ENCODE measurements at regions not wholly inside any gene's neighbourhood (a gene's known extent, or its start where the extent isn't known, plus 50 kb on each side); places are given as distances from the start of the nearest gene placed in this dataset.
"Not testable (repeated sequence)": the region's sequence is repeated elsewhere in the genome, so short reads cannot be mapped to it uniquely, and the experiment has no call there.

DNA sequence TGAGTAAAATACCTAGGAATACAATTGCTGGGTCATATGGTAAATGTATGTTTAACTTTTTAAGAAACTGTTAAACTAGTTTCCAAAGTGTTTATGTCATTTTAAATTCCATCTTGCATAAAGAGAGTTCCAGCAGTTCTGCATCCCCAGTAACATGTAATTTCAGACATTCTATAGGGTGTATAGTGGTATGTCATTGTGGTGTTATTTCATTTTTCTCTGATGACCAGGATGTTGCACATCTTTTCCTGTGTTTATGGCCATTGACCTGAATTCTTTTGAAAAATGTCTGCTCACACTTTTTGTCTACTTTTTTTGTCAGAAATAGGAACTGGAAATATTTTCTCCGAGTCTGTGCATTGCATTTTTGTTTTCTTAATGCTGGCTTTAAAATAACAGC, 128.9 kb downstream of the TMEM200A start:
- 77 to 86% methylated on average over 1 of the region's 1 CpG for WGBS, 2 donors
- H3K4me1 ChIP-seq: no peaks in the 10 kb centered on the region
- no peak overlapping the region for H3K27ac ChIP-seq
- H3K27me3 ChIP-seq: no peaks in the 10 kb centered on the region
- H3K36me3 ChIP-seq (ENCODE audit: low read depth, missing control alignments): no peaks in the 10 kb centered on the region
- intact Hi-C loops (cut with DNase I; ENCODE audit: low total_unique reads): no loop called here
- no peaks in the 10 kb centered on the region for H3K9me3 ChIP-seq
- TF ChIP-seq, protein P1, sequence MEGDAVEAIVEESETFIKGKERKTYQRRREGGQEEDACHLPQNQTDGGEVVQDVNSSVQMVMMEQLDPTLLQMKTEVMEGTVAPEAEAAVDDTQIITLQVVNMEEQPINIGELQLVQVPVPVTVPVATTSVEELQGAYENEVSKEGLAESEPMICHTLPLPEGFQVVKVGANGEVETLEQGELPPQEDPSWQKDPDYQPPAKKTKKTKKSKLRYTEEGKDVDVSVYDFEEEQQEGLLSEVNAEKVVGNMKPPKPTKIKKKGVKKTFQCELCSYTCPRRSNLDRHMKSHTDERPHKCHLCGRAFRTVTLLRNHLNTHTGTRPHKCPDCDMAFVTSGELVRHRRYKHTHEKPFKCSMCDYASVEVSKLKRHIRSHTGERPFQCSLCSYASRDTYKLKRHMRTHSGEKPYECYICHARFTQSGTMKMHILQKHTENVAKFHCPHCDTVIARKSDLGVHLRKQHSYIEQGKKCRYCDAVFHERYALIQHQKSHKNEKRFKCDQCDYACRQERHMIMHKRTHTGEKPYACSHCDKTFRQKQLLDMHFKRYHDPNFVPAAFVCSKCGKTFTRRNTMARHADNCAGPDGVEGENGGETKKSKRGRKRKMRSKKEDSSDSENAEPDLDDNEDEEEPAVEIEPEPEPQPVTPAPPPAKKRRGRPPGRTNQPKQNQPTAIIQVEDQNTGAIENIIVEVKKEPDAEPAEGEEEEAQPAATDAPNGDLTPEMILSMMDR (IDR thresholded peaks at IDR 0.05): no peak
- TF ChIP-seq POLR2A (IDR thresholded peaks at IDR 0.05): no peak
- no peak for DNase-seq
- H3K4me3 ChIP-seq: no peak overlapping the region

DNA sequence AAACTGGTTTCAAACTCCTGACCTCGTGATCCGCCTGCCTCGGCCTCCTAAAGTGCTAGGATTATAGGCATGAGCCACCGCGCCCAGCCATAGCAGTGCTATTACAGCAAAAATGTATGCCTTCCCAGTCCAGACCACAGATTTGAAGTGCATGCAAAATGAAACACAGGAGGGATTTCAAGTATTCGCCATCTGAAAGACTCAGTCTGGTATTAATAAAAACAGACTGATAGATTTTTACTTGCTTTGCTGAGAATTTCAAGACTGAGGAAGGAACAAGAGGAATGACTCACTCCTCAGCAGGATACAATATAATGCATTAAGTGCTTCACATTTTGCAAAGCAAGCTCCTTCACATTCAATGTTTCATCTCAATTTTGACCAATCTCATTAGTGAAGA, 134.9 kb downstream of the TMEM200A start:
- H3K36me3 ChIP-seq (ENCODE audit: low read depth, missing control alignments): no peaks in the 10 kb centered on the region
- TF ChIP-seq, protein P1 (IDR thresholded peaks at IDR 0.05): no peak
- TF ChIP-seq POLR2A (IDR thresholded peaks at IDR 0.05): no peak
- H3K27me3 ChIP-seq: no peaks in the 10 kb centered on the region
- H3K27ac ChIP-seq: no peak overlapping the region
- intact Hi-C loops (cut with DNase I; ENCODE audit: low total_unique reads): no loop called here
- no peaks in the 10 kb centered on the region for H3K9me3 ChIP-seq
- DNase-seq: no peak
- H3K4me3 ChIP-seq: no peak overlapping the region
- H3K4me1 ChIP-seq: no peaks in the 10 kb centered on the region
- 72 to 95% methylated on average over 6 of the region's 6 CpGs for WGBS, 2 donors

DNA sequence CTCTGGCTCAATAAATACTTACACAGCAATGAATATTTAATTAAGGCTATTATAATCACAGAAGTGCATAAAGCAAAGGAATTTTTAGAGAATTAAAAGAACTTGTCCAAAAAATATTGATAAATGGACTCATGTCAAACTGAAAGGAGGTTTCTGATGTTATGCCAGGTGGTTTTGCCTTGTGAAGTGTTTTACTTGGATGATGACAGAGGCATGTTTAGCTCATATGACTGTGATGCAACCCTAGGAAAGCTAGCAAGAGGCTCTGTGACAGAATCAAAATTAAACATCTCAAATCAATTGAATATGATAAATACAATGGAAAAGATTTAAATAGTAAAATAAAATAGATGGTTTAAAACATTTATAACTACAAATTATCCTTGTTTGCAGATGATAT, 137.3 kb downstream of the TMEM200A start:
- DNase-seq: no peak
- H3K36me3 ChIP-seq (ENCODE audit: low read depth, missing control alignments): no peaks in the 10 kb centered on the region
- H3K4me3 ChIP-seq: no peak overlapping the region
- H3K9me3 ChIP-seq: no peaks in the 10 kb centered on the region
- intact Hi-C loops (cut with DNase I; ENCODE audit: low total_unique reads): no loop called here
- H3K27me3 ChIP-seq: no peaks in the 10 kb centered on the region
- H3K4me1 ChIP-seq: no peaks in the 10 kb centered on the region
- H3K27ac ChIP-seq: no peak overlapping the region
- TF ChIP-seq, protein P1 (IDR thresholded peaks at IDR 0.05): no peak
- no peak for TF ChIP-seq POLR2A (IDR thresholded peaks at IDR 0.05)

DNA sequence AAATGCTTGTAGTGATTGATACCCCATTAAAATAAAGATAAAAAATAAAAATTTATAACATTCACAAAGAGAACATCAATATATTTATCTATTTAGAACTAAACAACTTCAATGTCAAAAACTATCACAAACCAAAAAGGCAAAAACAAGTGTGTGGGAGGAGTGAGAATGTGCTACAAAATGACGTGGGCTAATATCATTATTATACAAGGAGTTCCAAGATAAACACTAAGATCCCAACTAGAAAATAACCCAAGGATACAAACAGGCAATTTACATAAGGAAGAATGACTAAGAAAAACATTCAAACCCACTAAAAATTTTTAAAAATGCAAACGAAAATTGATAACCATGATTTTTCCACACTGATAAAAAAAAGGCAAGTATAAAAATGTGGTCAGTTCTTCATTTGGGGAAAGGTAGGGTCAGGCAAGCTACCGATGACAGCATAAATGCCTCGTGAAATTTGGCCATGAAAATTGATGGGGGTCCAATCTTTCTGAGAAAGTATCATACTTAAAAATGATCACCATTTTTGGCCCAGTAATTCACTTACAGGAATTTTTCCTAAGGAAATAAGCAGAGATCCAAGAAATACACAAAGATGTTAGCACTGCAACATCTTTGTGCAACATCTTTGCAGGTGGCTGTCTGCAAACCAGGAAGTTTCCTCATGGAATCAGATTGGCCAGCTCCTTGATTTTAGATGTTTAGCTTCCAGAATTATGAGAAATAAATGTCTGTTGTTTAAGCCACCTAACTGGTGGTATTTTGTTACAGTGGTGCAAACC, 140.2 kb downstream of the TMEM200A start:
- peak overlapping the region in 1 of 2 donors; percentile 41 for H3K27ac ChIP-seq
- WGBS, 2 donors: 33 to 40% methylated on average over 4 of the region's 4 CpGs
- H3K36me3 ChIP-seq (ENCODE audit: low read depth, missing control alignments): no peaks in the 10 kb centered on the region
- H3K4me1 ChIP-seq: no peaks in the 10 kb centered on the region
- no peak for DNase-seq
- H3K4me3 ChIP-seq: no peak overlapping the region
- TF ChIP-seq, protein P1 (IDR thresholded peaks at IDR 0.05): no peak
- TF ChIP-seq POLR2A (IDR thresholded peaks at IDR 0.05): no peak
- no peaks in the 10 kb centered on the region for H3K27me3 ChIP-seq
- no peaks in the 10 kb centered on the region for H3K9me3 ChIP-seq
- intact Hi-C loops (cut with DNase I; ENCODE audit: low total_unique reads): no loop called here

DNA sequence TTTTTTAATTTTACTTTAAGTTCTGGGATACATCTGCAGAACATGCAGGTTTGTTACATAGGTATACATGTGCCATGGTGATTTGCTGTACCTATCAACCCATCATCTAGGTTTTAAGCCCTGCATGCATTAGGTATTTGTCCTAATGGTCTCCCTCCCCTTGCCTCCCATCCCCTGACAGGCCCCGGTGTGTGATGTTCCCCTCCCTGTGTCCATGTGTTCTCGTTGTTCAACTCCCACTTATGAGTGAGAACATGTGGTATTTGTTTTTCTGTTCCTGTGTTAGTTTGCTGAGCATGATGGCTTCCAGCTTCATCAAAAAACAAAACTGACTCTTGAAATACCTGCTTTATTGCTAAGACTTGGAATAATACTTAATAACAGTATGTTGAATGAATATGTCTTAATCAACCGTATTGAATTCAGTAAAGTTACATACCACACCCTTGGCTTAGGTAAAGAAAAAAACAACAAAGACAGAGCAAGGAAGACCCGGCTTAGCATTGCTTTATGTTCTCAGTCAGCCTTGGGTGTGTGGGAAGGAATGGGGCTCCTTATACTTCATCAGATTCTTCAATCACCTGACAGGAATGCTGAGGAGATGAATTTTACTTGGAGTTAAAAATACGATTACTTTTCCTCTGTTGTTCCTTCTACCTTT, 141.3 kb downstream of the TMEM200A start:
- DNase-seq; H3K4me1 ChIP-seq; H3K9me3 ChIP-seq; H3K36me3 ChIP-seq (ENCODE audit: low read depth, missing control alignments); intact Hi-C loops (cut with DNase I; ENCODE audit: low total_unique reads); H3K4me3 ChIP-seq; H3K27me3 ChIP-seq: not testable (repeated sequence)
- WGBS, 2 donors: 43 to 48% methylated on average over 5 of the region's 5 CpGs
- H3K27ac ChIP-seq: peak overlapping the region in 1 of 2 donors; percentile 32
